ENCODE measurements at regions not wholly inside any gene's neighbourhood (a gene's known extent, or its start where the extent isn't known, plus 50 kb on each side); places are given as distances from the start of the nearest gene placed in this dataset.

GRCh38 chr12:115251727-115252126 lies 567.8 kb upstream of the TBX3 start:
- Histone ChIP-seq H2AFZ (ENCODE audit: low read depth, low read length) (no peak overlapping the region), H3K9me1 (replicated peaks; ENCODE audit: control insufficient read depth, extremely low read depth, insufficient read depth, low read length) (no peaks in the 10 kb centered on the region), H3K9ac (replicated peaks; ENCODE audit: extremely low read depth, insufficient read depth, low read length) (no peak overlapping the region), H3K79me2 (ENCODE audit: control insufficient read depth, insufficient read depth, low read length) (no peaks in the 10 kb centered on the region), H3K27ac (ENCODE audit: insufficient read depth, low read depth, low read length) (no peak overlapping the region), H3K9me3 (replicated peaks; ENCODE audit: control insufficient read depth, insufficient read depth, low read length) (peaks cover 8% of the 10 kb centered on the region), H3K36me3 (ENCODE audit: control insufficient read depth in 2 of 2, extremely low read depth in 1 of 2, insufficient read depth in 2 of 2, low read length in 2 of 2) (no peaks in the 10 kb centered on the region), H3K27me3 (ENCODE audit: control insufficient read depth in 2 of 2, insufficient read depth in 2 of 2, low read length in 2 of 2) (no peaks in the 10 kb centered on the region), H3K4me1 (ENCODE audit: control insufficient read depth, extremely low read depth, insufficient read depth, low read length) (no peaks in the 10 kb centered on the region), H3K4me3 (replicated peaks in 1 of 3; ENCODE audit: insufficient read depth in 1 of 3, low read depth in 1 of 3, low read length in 3 of 3) (no peak overlapping the region), H4K20me1 (replicated peaks; ENCODE audit: control insufficient read depth, extremely low read depth, insufficient read depth, low read length) (no peaks in the 10 kb centered on the region), H3K4me2 (ENCODE audit: insufficient read depth, low read length) (no peak overlapping the region)
- intact Hi-C loops (cut with micrococcal nuclease) (no loop called here), dilution Hi-C loops (cut with MboI; ENCODE audit: extremely low pct_ligation_motif_present, low sequenced_read_pairs) (no loop called here)
- POLR2A ChIA-PET: no interaction called here
- FAIRE-seq (no peak), DNase-seq (ENCODE audit: low read depth, low spot score) (no peak)
- TF ChIP-seq JUN (IDR thresholded peaks at IDR 0.05; ENCODE audit: borderline replicate concordance, insufficient read depth, insufficient read length, low read depth): no peak
- no peak for TF ChIP-seq CTCF (IDR thresholded peaks at IDR 0.05; ENCODE audit: extremely low read depth in 1 of 2, insufficient read depth in 1 of 2, low read depth in 1 of 2, low read length in 2 of 2)
- TF ChIP-seq FOS (IDR thresholded peaks at IDR 0.05; ENCODE audit: borderline replicate concordance, insufficient read depth, low read length): no peak
- TF ChIP-seq GATA2 (IDR thresholded peaks at IDR 0.05; ENCODE audit: insufficient read depth, insufficient read length, low read depth, low read length): no peak
- no peak for TF ChIP-seq POLR2AphosphoS5 (IDR thresholded peaks at IDR 0.05; ENCODE audit: insufficient read depth, low read depth, low read length)
- no peak for TF ChIP-seq EZH2 (IDR thresholded peaks at IDR 0.05; ENCODE audit: borderline replicate concordance, low read depth, low read length, severe bottlenecking)
- TF ChIP-seq MYC (IDR thresholded peaks at IDR 0.05; ENCODE audit: low read depth, low read length): no peak
- no peak for TF ChIP-seq POLR2A (IDR thresholded peaks at IDR 0.05; ENCODE audit: low read depth, low read length)
- no peak for TF ChIP-seq MAX (IDR thresholded peaks at IDR 0.05; ENCODE audit: insufficient read depth, insufficient read length)
- CTCF ChIA-PET: no interaction called here
- no TSS peak for BruUV-seq (replicated peaks)

All from endothelial cell of umbilical vein (primary cell).